ENCODE measurements at regions not wholly inside any gene's neighbourhood (a gene's known extent, or its start where the extent isn't known, plus 50 kb on each side); places are given as distances from the start of the nearest gene placed in this dataset.

DNA sequence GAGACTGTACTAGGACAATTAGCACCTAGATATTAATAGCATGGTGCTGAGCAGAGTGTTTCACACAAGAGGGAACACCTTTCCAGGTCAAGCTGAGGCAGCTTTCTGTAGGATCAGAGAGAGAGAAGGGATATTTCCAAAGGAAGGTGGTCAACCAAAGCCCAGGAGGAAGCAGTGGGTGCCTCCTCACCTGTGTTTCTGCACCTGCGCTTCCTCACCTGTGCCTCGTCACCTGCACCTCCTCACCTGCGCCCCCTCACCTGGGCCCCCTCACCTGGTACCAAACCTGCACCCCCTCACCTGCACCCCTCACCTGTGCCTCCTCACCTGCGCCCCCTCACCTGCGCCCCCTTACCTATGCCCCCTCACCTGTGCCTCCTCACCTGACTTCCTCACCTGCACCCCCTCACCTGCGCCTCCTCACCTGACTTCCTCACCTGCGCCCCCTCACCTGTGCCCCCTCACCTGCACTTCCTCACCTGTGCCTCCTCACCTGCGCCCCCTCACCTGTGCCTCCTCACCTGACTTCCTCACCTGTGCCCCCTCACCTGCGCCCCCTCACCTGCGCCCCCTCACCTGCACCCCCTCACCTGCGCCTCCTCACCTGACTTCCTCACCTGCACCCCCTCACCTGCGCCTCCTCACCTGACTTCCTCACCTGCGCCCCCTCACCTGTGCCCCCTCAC is 67.9 kb downstream of the TTLL2 start:
- no peak for DNase-seq (ENCODE audit: low read depth)
- no peak overlapping the region for H3K4me3 ChIP-seq (ENCODE audit: low read depth, low read length)
- TF ChIP-seq MAX (IDR thresholded peaks at IDR 0.05; ENCODE audit: low read depth, low read length) (no peak), MYC (IDR thresholded peaks at IDR 0.05; ENCODE audit: low read depth, low read length) (no peak), POLR2A (IDR thresholded peaks at IDR 0.05; ENCODE audit: extremely low read depth, insufficient read length) (no peak)
- TF ChIP-seq, protein P1, sequence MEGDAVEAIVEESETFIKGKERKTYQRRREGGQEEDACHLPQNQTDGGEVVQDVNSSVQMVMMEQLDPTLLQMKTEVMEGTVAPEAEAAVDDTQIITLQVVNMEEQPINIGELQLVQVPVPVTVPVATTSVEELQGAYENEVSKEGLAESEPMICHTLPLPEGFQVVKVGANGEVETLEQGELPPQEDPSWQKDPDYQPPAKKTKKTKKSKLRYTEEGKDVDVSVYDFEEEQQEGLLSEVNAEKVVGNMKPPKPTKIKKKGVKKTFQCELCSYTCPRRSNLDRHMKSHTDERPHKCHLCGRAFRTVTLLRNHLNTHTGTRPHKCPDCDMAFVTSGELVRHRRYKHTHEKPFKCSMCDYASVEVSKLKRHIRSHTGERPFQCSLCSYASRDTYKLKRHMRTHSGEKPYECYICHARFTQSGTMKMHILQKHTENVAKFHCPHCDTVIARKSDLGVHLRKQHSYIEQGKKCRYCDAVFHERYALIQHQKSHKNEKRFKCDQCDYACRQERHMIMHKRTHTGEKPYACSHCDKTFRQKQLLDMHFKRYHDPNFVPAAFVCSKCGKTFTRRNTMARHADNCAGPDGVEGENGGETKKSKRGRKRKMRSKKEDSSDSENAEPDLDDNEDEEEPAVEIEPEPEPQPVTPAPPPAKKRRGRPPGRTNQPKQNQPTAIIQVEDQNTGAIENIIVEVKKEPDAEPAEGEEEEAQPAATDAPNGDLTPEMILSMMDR (IDR thresholded peaks at IDR 0.05; ENCODE audit: low read depth, low read length): no peak

DNA sequence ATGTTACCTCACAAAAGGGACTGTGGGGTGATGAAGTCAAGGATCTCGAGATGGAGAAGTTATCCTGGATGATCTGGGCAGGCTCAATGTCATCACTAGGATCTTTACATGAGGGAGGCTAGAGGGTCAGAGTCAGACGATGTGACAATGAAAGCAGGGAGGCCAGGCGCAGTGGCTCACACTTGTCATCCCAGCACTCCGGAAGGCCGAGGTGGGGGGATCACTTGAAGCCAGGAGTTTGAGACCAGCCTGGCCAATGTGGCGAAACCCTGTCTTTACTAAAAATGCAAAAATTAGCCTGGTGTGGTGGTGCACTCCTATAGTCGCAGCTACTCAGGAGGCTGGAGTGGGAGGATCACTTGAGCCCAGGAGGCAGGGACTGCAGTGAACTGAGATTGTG is 68.8 kb downstream of the TTLL2 start:
- no peak for DNase-seq (ENCODE audit: low read depth)
- H3K4me3 ChIP-seq (ENCODE audit: low read depth, low read length): no peak overlapping the region
- TF ChIP-seq POLR2A (IDR thresholded peaks at IDR 0.05; ENCODE audit: extremely low read depth, insufficient read length): no peak
- no peak for TF ChIP-seq MAX (IDR thresholded peaks at IDR 0.05; ENCODE audit: low read depth, low read length)
- TF ChIP-seq, protein P1 (IDR thresholded peaks at IDR 0.05; ENCODE audit: low read depth, low read length): no peak
- no peak for TF ChIP-seq MYC (IDR thresholded peaks at IDR 0.05; ENCODE audit: low read depth, low read length)

DNA sequence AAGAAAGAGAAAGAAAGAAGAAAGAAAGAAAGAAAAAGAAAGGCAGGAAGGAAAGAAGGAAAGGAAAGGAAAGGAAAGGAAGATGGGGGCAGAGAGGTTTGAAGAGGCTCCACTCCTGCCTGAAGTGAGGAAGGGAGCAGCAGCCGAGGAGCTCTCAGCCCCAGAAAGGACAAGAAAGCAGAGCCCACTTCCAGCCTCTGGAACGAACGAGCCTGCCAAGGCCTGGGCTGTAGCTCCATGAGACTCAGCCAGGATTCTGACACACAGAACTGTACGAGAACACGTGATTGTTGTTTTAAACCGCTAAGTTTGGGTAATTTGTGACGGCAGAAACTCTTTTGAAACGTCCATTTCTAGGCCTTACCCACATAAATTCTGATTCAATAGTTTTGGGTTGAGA is 69.5 kb downstream of the TTLL2 start:
- TF ChIP-seq, protein P1 (IDR thresholded peaks at IDR 0.05; ENCODE audit: low read depth, low read length): no peak
- TF ChIP-seq POLR2A (IDR thresholded peaks at IDR 0.05; ENCODE audit: extremely low read depth, insufficient read length) (no peak), MYC (IDR thresholded peaks at IDR 0.05; ENCODE audit: low read depth, low read length) (no peak), MAX (IDR thresholded peaks at IDR 0.05; ENCODE audit: low read depth, low read length) (no peak)
- no peak for DNase-seq (ENCODE audit: low read depth)
- H3K4me3 ChIP-seq (ENCODE audit: low read depth, low read length): no peak overlapping the region

- no peak for TF ChIP-seq MAX (IDR thresholded peaks at IDR 0.05; ENCODE audit: low read depth, low read length)
- TF ChIP-seq, protein P1 (IDR thresholded peaks at IDR 0.05; ENCODE audit: low read depth, low read length): no peak
- H3K4me3 ChIP-seq (ENCODE audit: low read depth, low read length): no peak overlapping the region
- no peak for DNase-seq (ENCODE audit: low read depth)
Observed at GRCh38 chr6:167394820-167395219, 69.9 kb downstream of the TTLL2 start.

DNA sequence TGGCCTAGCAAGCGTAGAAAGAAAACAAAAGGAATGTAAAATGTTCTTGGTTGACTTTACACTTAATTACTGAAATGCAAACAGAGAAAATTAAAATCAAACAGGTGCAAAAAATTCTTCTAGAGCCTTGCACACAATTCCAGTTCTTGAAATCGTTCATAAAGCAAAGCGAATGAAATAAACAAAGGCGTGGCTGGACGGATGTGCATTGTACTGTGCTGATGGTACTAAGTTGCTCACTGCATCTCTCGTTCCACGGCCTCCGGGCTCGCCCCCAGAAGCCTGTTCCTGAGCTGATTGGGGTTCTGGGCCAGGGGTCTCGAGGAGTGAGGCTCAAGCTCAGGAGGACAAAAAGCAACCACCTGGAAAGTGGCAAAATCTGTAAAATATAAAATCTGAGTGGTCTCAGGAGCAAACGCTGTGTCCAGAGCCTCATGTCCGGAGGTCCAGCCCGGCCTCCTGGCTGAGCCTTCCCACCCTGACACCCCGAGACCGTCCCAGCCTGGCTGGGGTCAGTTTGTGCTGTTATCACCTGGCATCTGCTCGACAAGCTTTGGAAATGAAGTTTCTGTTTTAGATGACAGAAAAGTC is 71.3 kb downstream of the TTLL2 start:
- H3K4me3 ChIP-seq (ENCODE audit: low read depth, low read length): no peak overlapping the region
- TF ChIP-seq, protein P1 (IDR thresholded peaks at IDR 0.05; ENCODE audit: low read depth, low read length): no peak
- TF ChIP-seq MYC (IDR thresholded peaks at IDR 0.05; ENCODE audit: low read depth, low read length) (no peak), MAX (IDR thresholded peaks at IDR 0.05; ENCODE audit: low read depth, low read length) (no peak), POLR2A (IDR thresholded peaks at IDR 0.05; ENCODE audit: extremely low read depth, insufficient read length) (no peak)
- DNase-seq (ENCODE audit: low read depth): no peak

All from NB4 (cell line).